H1 (cell line): ENCODE measurements at regions not wholly inside any gene's neighbourhood (a gene's known extent, or its start where the extent isn't known, plus 50 kb on each side); places are given as distances from the start of the nearest gene placed in this dataset.

Source experiments
- CTCF ChIA-PET: fragments of 300-600 bp; sonication (Branson Sonifier 250); formaldehyde crosslinking; loops from one replicate; lab custom pipeline; 2021; ENCODE audit not compliant: partially characterized antibody; lab: Charles Lee
- POLR2A ChIA-PET: fragments of 300-600 bp; sonication (Branson Sonifier 250); formaldehyde crosslinking; loops from one replicate; lab custom pipeline; 2021; ENCODE audit warnings: inconsistent platforms; ENCODE audit not compliant: partially characterized antibody; lab: Charles Lee
- DNase-seq, 2 experiments: peaks; one replicate each; pipeline versions ENCODE4 v3.0.0 to v3.0.0-alpha.2; 2010 to 2022; ENCODE audit warnings: low spot score in 2 of 2, low read depth in 1 of 2, mixed read lengths in 1 of 2
- FAIRE-seq: peaks from 2 replicates; lab custom pipeline; 2011; peaks lifted over from hg19 to GRCh38; lab: Jason Lieb, UNC
- H2AFZ ChIP-seq: 2 replicates; pipeline ENCODE4 v1.8.1; 2012; ENCODE audit warnings: low read length, inconsistent platforms
- H2AK5ac ChIP-seq: 2 replicates; pipeline ENCODE4 v1.6.1; 2013; ENCODE audit warnings: low read depth, low read length
- H2BK120ac ChIP-seq: replicated peaks from 2 replicates; pipeline ENCODE3; 2013; ENCODE audit warnings: low read depth, low read length, inconsistent platforms
- H2BK12ac ChIP-seq: 2 replicates; pipeline ENCODE4 v1.6.1; 2013; ENCODE audit warnings: low read depth, low read length
- H2BK15ac ChIP-seq: 2 replicates; pipeline ENCODE4 v1.6.1; 2013; ENCODE audit warnings: low read length
- H2BK20ac ChIP-seq: 2 replicates; pipeline ENCODE4 v1.6.1; 2013; ENCODE audit warnings: low read length
- H2BK5ac ChIP-seq: 2 replicates; pipeline ENCODE4 v1.6.1; 2013; ENCODE audit warnings: low read depth, low read length
- H3K14ac ChIP-seq: 2 replicates; pipeline ENCODE4 v1.6.1; 2013; ENCODE audit warnings: inconsistent platforms; ENCODE audit not compliant: insufficient read length
- H3K18ac ChIP-seq: 2 replicates; pipeline ENCODE4 v1.6.1; 2013; ENCODE audit warnings: low read length; ENCODE audit errors: extremely low read depth
- H3K23ac ChIP-seq: 2 replicates; pipeline ENCODE4 v1.6.1; 2013; ENCODE audit warnings: inconsistent platforms; ENCODE audit not compliant: insufficient read length
- H3K23me2 ChIP-seq: 2 replicates; pipeline ENCODE4 v1.6.1; 2013; ENCODE audit warnings: low read depth, low read length
- H3K27ac ChIP-seq: 2 replicates; pipeline ENCODE4 v1.6.1; 2011; ENCODE audit warnings: low read depth, low read length, inconsistent platforms
- H3K27me3 ChIP-seq, 4 experiments: replicated peaks in 1 of 4; 1 replicate in 1 of 4; 2 replicates in 3 of 4; pipeline versions ENCODE4 v1.6.1 to v1.8.1; 2011 to 2013; ENCODE audit warnings: low read length in 3 of 4, mild to moderate bottlenecking in 3 of 4, inconsistent platforms in 2 of 4, mixed read lengths in 2 of 4, moderate library complexity in 1 of 4; ENCODE audit not compliant: control insufficient read depth in 3 of 4, insufficient read depth in 3 of 4; ENCODE audit errors: extremely low read depth in 1 of 4
- H3K36me3 ChIP-seq, 4 experiments: 2 replicates each; pipeline versions ENCODE4 v1.6.1 to v1.8.1; 2011 to 2013; ENCODE audit warnings: mild to moderate bottlenecking in 4 of 4, low read length in 3 of 4, moderate library complexity in 2 of 4, control low read depth in 1 of 4, inconsistent platforms in 1 of 4; ENCODE audit not compliant: insufficient read depth in 4 of 4, control insufficient read depth in 2 of 4
- H3K4ac ChIP-seq: replicated peaks from 2 replicates; pipeline ENCODE3; 2013; ENCODE audit warnings: low read length, low read depth, mixed read lengths, inconsistent platforms; ENCODE audit not compliant: insufficient read length
- H3K4me1 ChIP-seq, 4 experiments: replicated peaks in 1 of 4; 1 replicate in 1 of 4; 2 replicates in 3 of 4; pipeline versions ENCODE4 v1.6.1 to v1.8.1; 2011 to 2013; ENCODE audit warnings: low read length in 3 of 4, inconsistent platforms in 2 of 4, mixed read lengths in 1 of 4; ENCODE audit not compliant: insufficient read depth in 4 of 4, control insufficient read depth in 3 of 4
- H3K4me2 ChIP-seq, 2 experiments: 2 replicates each; pipeline versions ENCODE4 v1.6.1 to v1.8.1; 2011 to 2013; ENCODE audit warnings: low read depth in 2 of 2, low read length in 2 of 2, control low read depth in 1 of 2, inconsistent platforms in 1 of 2, mild to moderate bottlenecking in 1 of 2; ENCODE audit not compliant: insufficient read depth in 1 of 2
- H3K4me3 ChIP-seq, 4 experiments: fragments of 200-600, 300-600 bp in 1 of 4; sonication (generic), shearing (Covaris generic), sonication (Bioruptor Twin) in 1 of 4; 2 replicates each; pipeline versions ENCODE4 v1.5.1 to v1.8.1; 2011 to 2016; ENCODE audit warnings: low read length in 4 of 4, low read depth in 3 of 4, control low read depth in 2 of 4, inconsistent platforms in 2 of 4, mild to moderate bottlenecking in 2 of 4, mixed read lengths in 1 of 4, moderate library complexity in 1 of 4; ENCODE audit not compliant: insufficient read depth in 2 of 4; ENCODE audit errors: extremely low read depth in 1 of 4
- H3K56ac ChIP-seq: replicated peaks from 2 replicates; pipeline ENCODE3; 2013; ENCODE audit warnings: low read depth, mild to moderate bottlenecking, mixed read lengths, low read length, inconsistent platforms; ENCODE audit not compliant: insufficient read length
- H3K79me1 ChIP-seq: 2 replicates; pipeline ENCODE4 v1.6.1; 2013; ENCODE audit warnings: low read depth, low read length, control low read depth
- H3K79me2 ChIP-seq, 2 experiments: 2 replicates each; pipeline versions ENCODE4 v1.6.1 to v1.8.1; 2012 to 2013; ENCODE audit warnings: low read length in 2 of 2, mild to moderate bottlenecking in 2 of 2, inconsistent platforms in 1 of 2; ENCODE audit not compliant: insufficient read depth in 2 of 2, control insufficient read depth in 1 of 2
- H3K9ac ChIP-seq, 4 experiments: replicated peaks in 1 of 4; 1 replicate in 1 of 4; 2 replicates in 3 of 4; pipeline versions ENCODE4 v1.6.1 to v1.8.1; 2011 to 2013; ENCODE audit warnings: low read depth in 3 of 4, low read length in 3 of 4, control low read depth in 2 of 4, mild to moderate bottlenecking in 2 of 4, moderate library complexity in 2 of 4, inconsistent platforms in 1 of 4; ENCODE audit errors: extremely low read depth in 1 of 4
- H3K9me3 ChIP-seq, 2 experiments: 2 replicates each; pipeline versions ENCODE4 v1.6.1 to v1.8.1; 2012 to 2013; ENCODE audit warnings: mild to moderate bottlenecking in 2 of 2, moderate library complexity in 2 of 2, control low read depth in 1 of 2, inconsistent platforms in 1 of 2, low read depth in 1 of 2, low read length in 1 of 2, mixed read lengths in 1 of 2; ENCODE audit not compliant: insufficient read depth in 2 of 2
- H4K20me1 ChIP-seq, 2 experiments: replicated peaks in 1 of 2; 2 replicates each; pipeline versions ENCODE3 to v1.8.1; 2011 to 2013; ENCODE audit warnings: inconsistent platforms in 2 of 2, low read length in 2 of 2, mild to moderate bottlenecking in 1 of 2; ENCODE audit not compliant: insufficient read depth in 2 of 2, control insufficient read depth in 1 of 2
- H4K5ac ChIP-seq: 2 replicates; pipeline ENCODE4 v1.6.1; 2013; ENCODE audit warnings: low read length, low read depth, mixed read lengths, inconsistent platforms; ENCODE audit not compliant: insufficient read length
- H4K8ac ChIP-seq: 2 replicates; pipeline ENCODE4 v1.8.0; 2013; ENCODE audit warnings: mild to moderate bottlenecking, moderate library complexity, low read length, inconsistent platforms; ENCODE audit not compliant: insufficient read depth; ENCODE audit errors: extremely low read depth
- H4K91ac ChIP-seq: replicated peaks from 2 replicates; pipeline ENCODE3; 2013; ENCODE audit warnings: low read length, mixed read lengths, inconsistent platforms; ENCODE audit not compliant: insufficient read length
- ATF3 ChIP-seq: IDR thresholded peaks from 2 replicates; pipeline ENCODE4 v1.6.1; 2011; ENCODE audit warnings: low read depth, mild to moderate bottlenecking, low read length; ENCODE audit not compliant: insufficient read depth
- BCL11A ChIP-seq, 2 experiments: IDR thresholded peaks; one replicate each; pipeline ENCODE4 v1.6.1; 2011; ENCODE audit warnings: low read depth in 2 of 2, low read length in 2 of 2, mild to moderate bottlenecking in 2 of 2
- CTCF ChIP-seq, 3 experiments: IDR thresholded peaks; 1 replicate in 2 of 3; 2 replicates in 1 of 3; pipeline versions ENCODE4 v1.5.1 to v1.6.1; 2011; ENCODE audit warnings: low read length in 3 of 3, mild to moderate bottlenecking in 3 of 3, inconsistent platforms in 2 of 3, low read depth in 1 of 3, moderate library complexity in 1 of 3; ENCODE audit not compliant: insufficient read depth in 1 of 3; ENCODE audit errors: control extremely low read depth in 1 of 3
- MAX ChIP-seq: IDR thresholded peaks from 2 replicates; pipeline ENCODE4 v1.6.1; 2012; ENCODE audit warnings: inconsistent platforms
- POU5F1 ChIP-seq: IDR thresholded peaks from 2 replicates; pipeline ENCODE4 v1.6.1; 2011; ENCODE audit warnings: low read depth, mild to moderate bottlenecking, low read length, moderate library complexity
- RXRA ChIP-seq: IDR thresholded peaks from 2 replicates; pipeline ENCODE4 v1.6.1; 2011; ENCODE audit warnings: low read depth, mild to moderate bottlenecking, low read length, moderate library complexity; ENCODE audit not compliant: insufficient read depth
- SP2 ChIP-seq: IDR thresholded peaks from 2 replicates; pipeline ENCODE4 v1.6.1; 2012; ENCODE audit warnings: mild to moderate bottlenecking, low read length, inconsistent platforms
- WGBS, 2 experiments: shearing (Covaris generic) in 1 of 2; methylation state at CpG; one replicate each; pipeline versions ENCODE4 v1.1.6 to v1.1.7; 2013 to 2015; ENCODE audit warnings: low lambda C conversion rate in 2 of 2, mixed read lengths in 2 of 2, inconsistent platforms in 1 of 2, low coverage in 1 of 2, missing lambda C conversion rate in 1 of 2; ENCODE audit not compliant: insufficient replicate concordance in 2 of 2, insufficient coverage in 1 of 2, insufficient read length in 1 of 2; ENCODE audit errors: extremely low coverage in 1 of 2, missing lambda C conversion rate in 1 of 2; 5-methylcytosine and 5-hydroxymethylcytosine counted together
- TF ChIP-seq, protein P1 (sequence below): IDR thresholded peaks from 2 replicates; pipeline ENCODE4 v1.6.1; 2012; ENCODE audit warnings: low read length, inconsistent platforms

- Histone ChIP-seq H2AFZ (no peak overlapping the region), H3K4me1 (no peaks in the 10 kb centered on the region), H3K4ac (no peak overlapping the region), H3K18ac (no peak overlapping the region), H3K9me3 (no peaks in the 10 kb centered on the region), H3K36me3 (no peaks in the 10 kb centered on the region), H3K27me3 (no peaks in the 10 kb centered on the region), H4K20me1 (no peaks in the 10 kb centered on the region), H4K5ac (no peak overlapping the region), H3K27ac (no peak overlapping the region), H2BK15ac (no peak overlapping the region), H2BK5ac (no peak overlapping the region), H2BK120ac (no peak overlapping the region), H3K14ac (no peak overlapping the region), H4K8ac (no peak overlapping the region), H3K56ac (no peak overlapping the region), H2BK20ac (no peak overlapping the region), H3K4me2 (no peak overlapping the region), H2BK12ac (no peak overlapping the region), H3K23me2 (no peaks in the 10 kb centered on the region), H3K4me3 (no peak overlapping the region), H3K79me1 (no peaks in the 10 kb centered on the region), H4K91ac (no peak overlapping the region), H2AK5ac (no peak overlapping the region), H3K9ac (no peak overlapping the region), H3K23ac (no peak overlapping the region), H3K79me2 (no peaks in the 10 kb centered on the region)
- POLR2A ChIA-PET: no interaction called here
- 84% methylated on average over 3 of the region's 3 CpGs; no CpG with 5 or more reads in 1 of the 2 experiments for WGBS, 2 experiments
- DNase-seq (no peak), FAIRE-seq (no peak)
- CTCF ChIA-PET: interaction anchor here (0.7 kb wide), 1 partner anchor 569 kb away, joined by 3 read pairs; no protein-coding TSS in a partner anchor
- no peak for TF ChIP-seq ATF3
- no peak for TF ChIP-seq SP2
- TF ChIP-seq RXRA: no peak
- TF ChIP-seq BCL11A (IDR thresholded peaks at IDR 0.05; ENCODE audit: low read depth in 2 of 2, low read length in 2 of 2): no peak
- TF ChIP-seq POU5F1: no peak
- TF ChIP-seq MAX: no peak
- TF ChIP-seq CTCF (IDR thresholded peaks at IDR 0.05; ENCODE audit: control extremely low read depth in 1 of 3, insufficient read depth in 1 of 3, low read depth in 1 of 3, low read length in 3 of 3): no peak
- TF ChIP-seq, protein P1, sequence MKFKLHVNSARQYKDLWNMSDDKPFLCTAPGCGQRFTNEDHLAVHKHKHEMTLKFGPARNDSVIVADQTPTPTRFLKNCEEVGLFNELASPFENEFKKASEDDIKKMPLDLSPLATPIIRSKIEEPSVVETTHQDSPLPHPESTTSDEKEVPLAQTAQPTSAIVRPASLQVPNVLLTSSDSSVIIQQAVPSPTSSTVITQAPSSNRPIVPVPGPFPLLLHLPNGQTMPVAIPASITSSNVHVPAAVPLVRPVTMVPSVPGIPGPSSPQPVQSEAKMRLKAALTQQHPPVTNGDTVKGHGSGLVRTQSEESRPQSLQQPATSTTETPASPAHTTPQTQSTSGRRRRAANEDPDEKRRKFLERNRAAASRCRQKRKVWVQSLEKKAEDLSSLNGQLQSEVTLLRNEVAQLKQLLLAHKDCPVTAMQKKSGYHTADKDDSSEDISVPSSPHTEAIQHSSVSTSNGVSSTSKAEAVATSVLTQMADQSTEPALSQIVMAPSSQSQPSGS: no peak
Observed at GRCh38 chr1:189350983-189351616, 1126.6 kb downstream of the BRINP3 start.
